SK-N-MC (cell line): ENCODE measurements at regions not wholly inside any gene's neighbourhood (a gene's known extent, or its start where the extent isn't known, plus 50 kb on each side); places are given as distances from the start of the nearest gene placed in this dataset.

Source experiments
- DNase-seq: peaks from one replicate; pipeline ENCODE4 v3.0.0-alpha.2; 2011; ENCODE audit warnings: low read depth, low spot score
- H3K27ac ChIP-seq: fragments of 200-600 bp; sonication (generic); 2 replicates; pipeline ENCODE4 v1.5.1; 2016; ENCODE audit warnings: mixed run types
- H3K36me3 ChIP-seq: fragments of 200-600 bp; sonication (generic); 2 replicates; pipeline ENCODE4 v1.6.1; 2017; ENCODE audit warnings: antibody characterized with exemption, low read length, mixed read lengths; ENCODE audit not compliant: insufficient read depth
- H3K4me3 ChIP-seq: fragments of 200-600 bp; sonication (generic); 2 replicates; pipeline ENCODE4 v1.5.1; 2016
- H3K9ac ChIP-seq: fragments of 200-600 bp; sonication (generic); 2 replicates; pipeline ENCODE4 v1.8.0; 2017; ENCODE audit warnings: mixed run types, mixed read lengths; ENCODE audit not compliant: insufficient read length
- H3K9me3 ChIP-seq: fragments of 200-600 bp; sonication (generic); 2 replicates; pipeline ENCODE4 v1.6.1; 2017; ENCODE audit warnings: low read depth, mild to moderate bottlenecking, antibody characterized with exemption, low read length, moderate library complexity, mixed read lengths
- EZH2 ChIP-seq: fragments of 200-600 bp; sonication (generic); IDR thresholded peaks from one replicate; pipeline ENCODE4 v1.6.1; 2017; ENCODE audit warnings: antibody characterized with exemption
- FOXP2 ChIP-seq: optimal IDR thresholded peaks from 2 replicates; pipeline ENCODE3; 2011; ENCODE audit warnings: mild to moderate bottlenecking, moderate library complexity; ENCODE audit not compliant: insufficient read depth; ENCODE audit errors: extremely low read length, control extremely low read depth
- POLR2AphosphoS5 ChIP-seq: IDR thresholded peaks from 2 replicates; pipeline ENCODE4 v1.6.1; 2012; ENCODE audit warnings: mild to moderate bottlenecking, low read depth, low read length, borderline replicate concordance

GRCh38 chr14:62528296-62528695 lies 517.0 kb downstream of the KCNH5 start:
- TF ChIP-seq FOXP2, result no peak
- no peak for TF ChIP-seq POLR2AphosphoS5
- no peaks in the 10 kb centered on the region for H3K36me3 ChIP-seq
- DNase-seq, result no peak

GRCh38 chr14:62532181-62532580 lies 513.1 kb downstream of the KCNH5 start:
- Histone ChIP-seq H3K9ac (no peak overlapping the region), H3K4me3 (no peak overlapping the region), H3K36me3 (no peaks in the 10 kb centered on the region), H3K27ac (no peak overlapping the region), H3K9me3 (no peaks in the 10 kb centered on the region)
- no peak for TF ChIP-seq EZH2
- TF ChIP-seq POLR2AphosphoS5, result no peak
- no peak for TF ChIP-seq FOXP2
- DNase-seq, result no peak

More at GRCh38 chr14:62528296-62528695, 517.0 kb downstream of the KCNH5 start:
- H3K9me3 ChIP-seq, result no peaks in the 10 kb centered on the region
- H3K4me3 ChIP-seq, result no peak overlapping the region
- no peak overlapping the region for H3K9ac ChIP-seq
- no peak overlapping the region for H3K27ac ChIP-seq

GRCh38 chr14:62546862-62547474 lies 498.3 kb downstream of the KCNH5 start:
- Histone ChIP-seq H3K4me3 (no peak overlapping the region), H3K9me3 (no peaks in the 10 kb centered on the region), H3K9ac (no peak overlapping the region), H3K27ac (no peak overlapping the region), H3K36me3 (no peaks in the 10 kb centered on the region)
- DNase-seq, result no peak
- TF ChIP-seq EZH2, result no peak
- TF ChIP-seq POLR2AphosphoS5, result no peak
- TF ChIP-seq FOXP2, result no peak

GRCh38 chr14:62557416-62557815 lies 487.8 kb downstream of the KCNH5 start:
- no peak for DNase-seq

GRCh38 chr14:62558451-62558850 lies 486.8 kb downstream of the KCNH5 start:
- H3K9ac ChIP-seq, result no peak overlapping the region
- H3K9me3 ChIP-seq, result no peaks in the 10 kb centered on the region
- no peaks in the 10 kb centered on the region for H3K36me3 ChIP-seq
- H3K27ac ChIP-seq, result no peak overlapping the region
- no peak for DNase-seq
- H3K4me3 ChIP-seq, result no peak overlapping the region
- TF ChIP-seq POLR2AphosphoS5 (no peak), EZH2 (no peak), FOXP2 (no peak)

More at GRCh38 chr14:62557416-62557815, 487.8 kb downstream of the KCNH5 start:
- no peaks in the 10 kb centered on the region for H3K9me3 ChIP-seq
- no peak overlapping the region for H3K4me3 ChIP-seq
- H3K9ac ChIP-seq, result no peak overlapping the region
- H3K36me3 ChIP-seq, result no peaks in the 10 kb centered on the region
- H3K27ac ChIP-seq, result no peak overlapping the region
- TF ChIP-seq POLR2AphosphoS5 (no peak), EZH2 (no peak), FOXP2 (no peak)

GRCh38 chr14:62585247-62585646 lies 460.0 kb downstream of the KCNH5 start:
- DNase-seq, result no peak
- Histone ChIP-seq H3K9me3 (no peaks in the 10 kb centered on the region), H3K4me3 (no peak overlapping the region), H3K9ac (no peak overlapping the region), H3K27ac (no peak overlapping the region), H3K36me3 (no peaks in the 10 kb centered on the region)
- TF ChIP-seq POLR2AphosphoS5 (no peak), EZH2 (no peak), FOXP2 (no peak)

GRCh38 chr14:62592877-62593276 lies 452.4 kb downstream of the KCNH5 start:
- no peak for DNase-seq
- Histone ChIP-seq H3K36me3 (peaks cover 8% of the 10 kb centered on the region; the same call in 1 of the 2 replicates), H3K4me3 (no peak overlapping the region), H3K9me3 (peaks cover 9% of the 10 kb centered on the region; the same call in 1 of the 2 replicates), H3K9ac (no peak overlapping the region), H3K27ac (no peak overlapping the region)
- TF ChIP-seq EZH2 (no peak), POLR2AphosphoS5 (no peak), FOXP2 (no peak)

GRCh38 chr14:62597143-62597542 lies 448.1 kb downstream of the KCNH5 start:
- no peak for TF ChIP-seq EZH2
- TF ChIP-seq POLR2AphosphoS5, result no peak
- no peak for TF ChIP-seq FOXP2
- no peak for DNase-seq
- Histone ChIP-seq H3K4me3 (no peak overlapping the region), H3K9ac (no peak overlapping the region), H3K27ac (no peak overlapping the region), H3K36me3 (peaks cover 8% of the 10 kb centered on the region; the same call in 1 of the 2 replicates), H3K9me3 (peaks cover 10% of the 10 kb centered on the region; the same call in 1 of the 2 replicates)
